Stimulated activated CD4-positive, alpha-beta T cell treated with anti-CD3 and anti-CD28 coated beads, TNF-alpha, amount 100 ng/mL, for 24 hours (primary cell): ENCODE measurements at regions not wholly inside any gene's neighbourhood (a gene's known extent, or its start where the extent isn't known, plus 50 kb on each side); places are given as distances from the start of the nearest gene placed in this dataset.

Experiments used
- DNase-seq, 3 experiments: peaks; one replicate each; pipeline ENCODE4 v3.0.0-alpha.2; 2020; ENCODE audit warnings: low read depth in 3 of 3

DNA sequence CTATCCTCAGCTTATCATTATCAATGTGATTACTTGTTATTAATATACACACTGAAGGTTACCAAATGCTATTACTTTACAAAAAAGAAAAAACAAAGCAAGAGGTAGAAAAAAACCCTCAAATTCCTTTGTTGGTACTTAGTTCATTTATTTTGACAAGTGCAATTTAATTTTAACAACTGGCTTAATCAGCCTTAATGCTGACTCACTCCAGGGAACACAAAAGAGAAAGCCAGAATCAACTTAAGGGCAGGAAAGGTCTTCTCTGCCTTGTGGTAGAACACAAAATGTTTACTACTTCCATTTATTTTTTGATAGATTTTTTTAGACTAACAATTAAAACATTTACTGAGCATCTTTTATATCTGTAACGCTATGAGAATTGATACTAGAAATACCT lies 417.1 kb downstream of the PCDH17 start:
- DNase-seq: no peak

- no peak for DNase-seq
Measured at GRCh38 chr13:58051396-58051795, 419.9 kb downstream of the PCDH17 start.

DNA sequence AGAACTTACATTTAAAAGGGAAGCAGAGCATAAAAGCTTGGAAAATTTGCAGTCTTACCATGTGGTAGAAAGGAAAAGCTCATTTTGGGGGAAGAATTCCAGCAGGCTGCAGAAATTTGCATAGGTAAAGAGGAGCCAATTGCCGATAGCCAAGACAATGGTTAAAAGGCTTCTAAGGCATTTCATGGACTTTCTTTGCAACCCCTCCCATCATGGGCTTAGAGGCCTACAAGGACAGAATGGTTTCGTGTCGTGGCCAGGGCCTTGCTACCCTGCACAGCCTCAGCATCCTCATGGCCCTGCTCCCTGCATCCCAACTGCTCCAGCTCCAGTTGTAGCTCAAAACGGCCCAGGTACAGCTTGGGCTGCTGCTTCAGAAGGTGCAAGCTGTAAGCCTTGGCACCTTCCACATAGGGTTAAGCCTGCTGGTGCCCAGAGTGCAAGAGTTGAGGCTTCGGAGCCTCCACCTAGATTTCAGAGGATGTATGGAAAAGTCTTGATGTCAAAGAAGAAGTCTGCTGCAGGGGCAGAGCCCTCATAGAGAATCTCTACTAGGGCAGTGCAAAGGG lies 420.3 kb downstream of the PCDH17 start:
- no peak for DNase-seq

- no peak for DNase-seq
Measured at GRCh38 chr13:58056426-58056825, 424.9 kb downstream of the PCDH17 start.

- no peak for DNase-seq
Measured at GRCh38 chr13:58059624-58060023, 428.1 kb downstream of the PCDH17 start.

- DNase-seq: no peak
Measured at GRCh38 chr13:58080806-58081205, 449.3 kb downstream of the PCDH17 start.

GRCh38 chr13:58081301-58081820 lies 449.8 kb downstream of the PCDH17 start:
- DNase-seq: no peak

DNA sequence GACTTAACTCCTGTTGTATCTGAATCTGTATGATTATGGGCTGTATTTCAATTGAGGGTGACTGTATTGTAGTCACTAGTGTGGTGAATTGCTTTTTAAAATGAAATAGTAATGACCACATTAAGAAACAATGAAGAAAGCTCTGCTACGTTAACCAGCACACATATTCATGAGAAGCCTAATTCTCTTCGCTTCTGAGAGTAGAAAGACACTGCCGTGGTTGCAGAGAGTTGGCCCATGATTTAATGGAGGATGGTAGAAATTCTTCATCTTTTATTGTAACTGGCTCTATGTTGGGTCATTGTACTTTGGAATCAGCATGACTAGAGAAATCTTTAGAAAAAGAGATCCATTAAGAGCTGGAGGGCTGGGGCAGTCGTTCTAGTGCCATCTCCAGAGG lies 451.5 kb downstream of the PCDH17 start:
- DNase-seq: no peak

GRCh38 chr13:58085274-58085673 lies 453.7 kb downstream of the PCDH17 start:
- no peak for DNase-seq

- DNase-seq: no peak
Measured at GRCh38 chr13:58085819-58086218, 454.3 kb downstream of the PCDH17 start.

GRCh38 chr13:58087566-58087965 lies 456.0 kb downstream of the PCDH17 start:
- no peak for DNase-seq

DNA sequence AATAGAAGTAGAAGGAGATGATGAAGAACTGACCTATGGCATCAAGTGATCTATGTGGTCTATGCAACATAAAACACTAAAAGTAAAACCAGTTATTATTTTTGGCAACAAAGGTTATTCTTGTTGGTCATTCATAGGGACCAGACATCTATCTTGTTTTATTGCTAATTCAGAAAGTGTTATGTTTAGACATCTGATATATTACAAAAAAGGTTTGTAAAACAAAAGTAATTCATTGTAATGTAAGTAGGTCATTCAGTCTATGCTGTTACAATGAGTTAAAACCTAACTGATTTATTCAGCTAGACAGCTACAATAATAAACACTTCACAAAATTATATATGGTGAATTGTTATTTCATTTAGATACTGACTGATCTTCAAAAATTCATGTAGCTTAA lies 461.9 kb downstream of the PCDH17 start:
- DNase-seq: no peak

- no peak for DNase-seq
Measured at GRCh38 chr13:58097831-58098230, 466.3 kb downstream of the PCDH17 start.

GRCh38 chr13:58119351-58119750 lies 487.8 kb downstream of the PCDH17 start:
- DNase-seq: no peak

DNA sequence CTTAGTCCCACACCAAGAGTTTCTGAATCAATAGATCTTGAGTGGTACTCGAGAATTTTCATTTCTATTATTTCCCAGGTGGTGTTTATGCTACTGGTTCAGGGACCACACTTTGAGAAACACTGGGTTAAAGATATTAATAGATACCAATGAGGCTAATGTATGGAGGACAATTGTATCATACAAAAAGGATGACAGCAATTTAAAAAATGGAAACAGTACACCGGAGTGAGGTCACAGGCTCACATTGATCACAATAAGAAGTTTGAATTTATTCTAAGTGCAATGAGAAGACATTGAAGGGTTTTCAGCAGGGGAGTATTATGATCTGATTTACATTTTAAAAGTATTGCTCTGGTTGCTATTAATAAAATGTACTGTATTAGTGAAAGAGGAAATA lies 488.3 kb downstream of the PCDH17 start:
- DNase-seq: no peak

GRCh38 chr13:58126496-58126895 lies 495.0 kb downstream of the PCDH17 start:
- no peak for DNase-seq

DNA sequence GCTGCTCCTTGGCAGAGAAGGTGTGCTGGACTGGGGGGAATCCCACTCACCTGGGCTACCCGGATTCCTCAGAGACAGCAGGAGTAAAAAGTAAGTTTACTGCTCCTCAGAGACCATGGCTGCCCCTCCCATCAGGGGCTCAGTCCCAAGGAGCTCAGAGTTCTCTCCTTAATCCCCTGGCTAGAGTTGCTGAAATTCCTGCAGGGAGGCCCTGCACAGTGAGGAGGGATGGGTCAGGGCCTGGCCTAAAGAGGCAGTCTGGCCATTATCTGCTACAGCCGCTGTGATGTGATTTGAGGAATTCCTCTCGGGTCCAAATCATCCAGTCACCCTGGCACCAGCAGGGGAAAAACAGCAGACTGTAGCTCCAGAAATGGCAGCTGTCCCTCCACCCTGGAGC lies 502.5 kb downstream of the PCDH17 start:
- DNase-seq: no peak

DNA sequence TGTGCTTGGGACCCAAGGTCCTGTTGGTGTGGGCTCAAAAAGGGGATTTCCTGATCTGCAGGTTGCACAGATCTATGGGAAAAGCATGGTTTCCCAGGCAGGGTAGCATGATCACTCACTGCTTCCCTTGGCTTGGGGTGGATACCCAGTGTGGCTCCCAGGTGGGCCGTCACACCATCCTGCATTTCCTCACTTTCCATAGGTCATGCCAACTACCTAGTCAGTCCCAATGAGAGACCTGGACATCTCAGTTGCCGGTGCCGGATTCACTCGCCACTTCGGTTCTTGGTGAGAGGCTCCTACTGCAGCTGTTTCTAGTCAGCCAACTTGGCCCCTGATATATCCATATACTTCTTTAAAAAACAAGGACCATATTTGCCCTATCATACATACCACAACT lies 503.0 kb downstream of the PCDH17 start:
- no peak for DNase-seq

DNA sequence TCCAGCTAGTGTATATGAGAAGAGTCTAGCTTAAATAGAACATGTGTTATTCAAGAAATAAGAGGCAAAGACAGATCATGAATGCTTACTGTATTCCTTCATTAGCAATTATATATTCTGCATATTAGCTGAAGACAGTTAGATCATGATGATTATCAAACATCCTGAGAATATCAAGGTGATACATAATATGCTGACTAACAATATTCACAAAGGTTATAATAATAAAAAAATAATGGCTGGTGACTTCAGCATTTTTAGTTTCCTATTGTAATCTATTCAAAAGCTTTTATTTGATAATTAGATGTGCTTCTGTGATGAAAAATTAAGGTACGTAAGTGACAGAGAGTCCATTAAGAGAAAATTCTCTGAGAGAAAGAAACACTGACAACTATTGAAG lies 511.4 kb downstream of the PCDH17 start:
- DNase-seq: no peak

- DNase-seq: no peak
Measured at GRCh38 chr13:58144616-58145015, 513.1 kb downstream of the PCDH17 start.

- no peak for DNase-seq
Measured at GRCh38 chr13:58151452-58151851, 519.9 kb downstream of the PCDH17 start.

GRCh38 chr13:58160980-58161379 lies 529.4 kb downstream of the PCDH17 start:
- DNase-seq: no peak

- no peak for DNase-seq
Measured at GRCh38 chr13:58165617-58166016, 534.1 kb downstream of the PCDH17 start.

GRCh38 chr13:58181111-58181510 lies 549.6 kb downstream of the PCDH17 start:
- no peak for DNase-seq
